ENCODE measurements at regions not wholly inside any gene's neighbourhood (a gene's known extent, or its start where the extent isn't known, plus 50 kb on each side); places are given as distances from the start of the nearest gene placed in this dataset.
"Not testable (repeated sequence)": the region's sequence is repeated elsewhere in the genome, so short reads cannot be mapped to it uniquely, and the experiment has no call there.

- DNase-seq = no peak
These were observed 403.4 kb downstream of the CDH11 start for GRCh38 chr16:64718486-64718885.

GRCh38 chr16:64717871-64718270, 404.0 kb downstream of the CDH11 start:
- no peak for DNase-seq

GRCh38 chr16:64715624-64716023, 406.2 kb downstream of the CDH11 start:
- no peak for DNase-seq

GRCh38 chr16:64712026-64712425, 409.8 kb downstream of the CDH11 start:
- DNase-seq = no peak

GRCh38 chr16:64711596-64711995, 410.3 kb downstream of the CDH11 start:
- no peak for DNase-seq

- no peak for DNase-seq
These were observed 410.8 kb downstream of the CDH11 start for GRCh38 chr16:64711026-64711425.

GRCh38 chr16:64705443-64705842, 416.4 kb downstream of the CDH11 start:
- DNase-seq = no peak

GRCh38 chr16:64704386-64704785, 417.5 kb downstream of the CDH11 start:
- no peak for DNase-seq

- no peak for DNase-seq
These were observed 419.4 kb downstream of the CDH11 start for GRCh38 chr16:64702415-64702814.

GRCh38 chr16:64700628-64701027, 421.2 kb downstream of the CDH11 start:
- no peak for DNase-seq

- no peak for DNase-seq
These were observed 425.0 kb downstream of the CDH11 start for GRCh38 chr16:64696866-64697265.

GRCh38 chr16:64695684-64696083, 426.2 kb downstream of the CDH11 start:
- no peak for DNase-seq

GRCh38 chr16:64693946-64694345, 427.9 kb downstream of the CDH11 start:
- no peak for DNase-seq

GRCh38 chr16:64687786-64688185, 434.1 kb downstream of the CDH11 start:
- DNase-seq = no peak

- no peak for DNase-seq
These were observed 434.7 kb downstream of the CDH11 start for GRCh38 chr16:64687123-64687522.

GRCh38 chr16:64679976-64680690, 441.7 kb downstream of the CDH11 start:
- DNase-seq = no peak

- DNase-seq = no peak
These were observed 452.3 kb downstream of the CDH11 start for GRCh38 chr16:64669573-64669972.

- no peak for DNase-seq
These were observed 454.5 kb downstream of the CDH11 start for GRCh38 chr16:64667334-64667877.

- not testable (repeated sequence) for DNase-seq
These were observed 459.6 kb downstream of the CDH11 start for GRCh38 chr16:64662312-64662711.

GRCh38 chr16:64659866-64660265, 462.0 kb downstream of the CDH11 start:
- DNase-seq = no peak

- no peak for DNase-seq
These were observed 464.4 kb downstream of the CDH11 start for GRCh38 chr16:64657316-64658011.

GRCh38 chr16:64656471-64656870, 465.4 kb downstream of the CDH11 start:
- DNase-seq = no peak

GRCh38 chr16:64654178-64654577, 467.7 kb downstream of the CDH11 start:
- DNase-seq = no peak

- no peak for DNase-seq
These were observed 473.6 kb downstream of the CDH11 start for GRCh38 chr16:64648282-64648681.

Data from SHP77 treated with DMSO at 0.1 percent for 48 hours (cell line).